ENCODE measurements at regions not wholly inside any gene's neighbourhood (a gene's known extent, or its start where the extent isn't known, plus 50 kb on each side); places are given as distances from the start of the nearest gene placed in this dataset.

DNA sequence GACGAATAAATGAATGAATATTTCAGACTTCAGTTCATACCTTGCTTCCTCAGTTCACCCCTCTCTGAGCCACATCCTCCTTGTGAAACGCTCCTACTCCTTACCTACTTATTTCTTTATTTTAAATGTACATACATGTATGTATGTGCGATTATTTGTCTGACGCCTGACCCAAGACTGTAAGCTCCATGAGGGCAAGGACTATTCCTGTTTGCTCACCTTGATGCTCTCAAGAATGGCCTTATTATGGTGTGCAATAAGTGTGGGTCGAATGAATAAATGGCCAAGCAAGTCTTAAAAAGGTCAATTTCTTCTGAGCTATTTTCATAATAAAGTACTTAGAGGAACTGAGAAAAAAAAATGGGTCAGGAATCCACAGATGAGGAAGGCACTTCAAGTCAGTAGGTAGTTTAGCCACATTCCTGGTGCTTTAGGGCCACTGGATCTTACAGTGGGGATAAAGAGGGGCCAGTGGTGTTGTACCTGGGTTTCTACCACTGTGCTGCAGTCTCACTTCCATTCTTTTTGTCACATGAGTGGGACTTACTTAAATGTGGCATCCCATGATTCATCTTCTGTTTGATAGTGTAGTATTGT, 74.7 kb downstream of the SDC1 start:
- Histone ChIP-seq H3K4me3 (ENCODE audit: low read length in 3 of 3) (no peak overlapping the region), H3K27ac (ENCODE audit: low read depth in 2 of 2, low read length in 2 of 2) (no peak overlapping the region), H3K27me3 (ENCODE audit: control insufficient read depth, insufficient read depth, low read length) (no peaks in the 10 kb centered on the region), H3K9ac (ENCODE audit: low read length in 3 of 3) (no peak overlapping the region), H3K9me3 (ENCODE audit: control insufficient read depth in 2 of 3, insufficient read depth in 1 of 3, low read length in 3 of 3) (no peaks in the 10 kb centered on the region), H3K4me1 (ENCODE audit: control insufficient read depth in 2 of 3, insufficient read depth in 2 of 3, low read depth in 1 of 3, low read length in 3 of 3) (peaks cover 6 to 14% (median 7%) of the 10 kb centered on the region in 3 donors), H3K36me3 (ENCODE audit: control insufficient read depth in 2 of 3, insufficient read depth in 3 of 3, low read length in 3 of 3) (no peaks in the 10 kb centered on the region)
- DNase-seq: no peak
- FAIRE-seq: no peak
- intact Hi-C loops (cut with DNase I): no loop called here
- TF ChIP-seq, protein P1, sequence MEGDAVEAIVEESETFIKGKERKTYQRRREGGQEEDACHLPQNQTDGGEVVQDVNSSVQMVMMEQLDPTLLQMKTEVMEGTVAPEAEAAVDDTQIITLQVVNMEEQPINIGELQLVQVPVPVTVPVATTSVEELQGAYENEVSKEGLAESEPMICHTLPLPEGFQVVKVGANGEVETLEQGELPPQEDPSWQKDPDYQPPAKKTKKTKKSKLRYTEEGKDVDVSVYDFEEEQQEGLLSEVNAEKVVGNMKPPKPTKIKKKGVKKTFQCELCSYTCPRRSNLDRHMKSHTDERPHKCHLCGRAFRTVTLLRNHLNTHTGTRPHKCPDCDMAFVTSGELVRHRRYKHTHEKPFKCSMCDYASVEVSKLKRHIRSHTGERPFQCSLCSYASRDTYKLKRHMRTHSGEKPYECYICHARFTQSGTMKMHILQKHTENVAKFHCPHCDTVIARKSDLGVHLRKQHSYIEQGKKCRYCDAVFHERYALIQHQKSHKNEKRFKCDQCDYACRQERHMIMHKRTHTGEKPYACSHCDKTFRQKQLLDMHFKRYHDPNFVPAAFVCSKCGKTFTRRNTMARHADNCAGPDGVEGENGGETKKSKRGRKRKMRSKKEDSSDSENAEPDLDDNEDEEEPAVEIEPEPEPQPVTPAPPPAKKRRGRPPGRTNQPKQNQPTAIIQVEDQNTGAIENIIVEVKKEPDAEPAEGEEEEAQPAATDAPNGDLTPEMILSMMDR (IDR thresholded peaks at IDR 0.05; ENCODE audit: borderline replicate concordance, extremely low read depth, insufficient read depth): no peak

DNA sequence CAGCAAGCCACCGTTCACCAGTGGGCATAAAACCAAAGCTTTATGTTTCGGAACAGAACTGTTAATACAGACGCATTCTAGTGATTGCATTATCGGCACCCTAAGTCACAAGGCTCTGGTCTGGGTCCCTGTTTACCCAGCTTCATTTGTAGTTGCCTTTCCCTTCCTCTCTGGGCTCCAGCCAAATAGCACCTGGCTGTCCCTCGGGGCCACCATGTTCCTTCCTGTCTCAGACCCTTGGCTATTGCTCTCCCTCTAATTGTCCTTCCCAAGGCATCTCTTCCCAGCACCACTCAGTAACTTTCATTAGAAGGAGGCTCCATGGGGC, 75.3 kb downstream of the SDC1 start:
- Histone ChIP-seq H3K9me3 (ENCODE audit: control insufficient read depth in 2 of 3, insufficient read depth in 1 of 3, low read length in 3 of 3) (no peaks in the 10 kb centered on the region), H3K36me3 (ENCODE audit: control insufficient read depth in 2 of 3, insufficient read depth in 3 of 3, low read length in 3 of 3) (no peaks in the 10 kb centered on the region), H3K4me3 (ENCODE audit: low read length in 3 of 3) (peak overlapping the region in 1 of 3 donors; percentile 10), H3K27me3 (ENCODE audit: control insufficient read depth, insufficient read depth, low read length) (no peaks in the 10 kb centered on the region), H3K27ac (ENCODE audit: low read depth in 2 of 2, low read length in 2 of 2) (peak overlapping the region in 1 of 2 donors; percentile 68), H3K9ac (ENCODE audit: low read length in 3 of 3) (no peak overlapping the region), H3K4me1 (ENCODE audit: control insufficient read depth in 2 of 3, insufficient read depth in 2 of 3, low read depth in 1 of 3, low read length in 3 of 3) (peaks cover 6 to 14% (median 7%) of the 10 kb centered on the region in 3 donors)
- TF ChIP-seq, protein P1 (IDR thresholded peaks at IDR 0.05; ENCODE audit: borderline replicate concordance, extremely low read depth, insufficient read depth): no peak
- DNase-seq (no peak), FAIRE-seq (no peak)
- intact Hi-C loops (cut with DNase I): no loop called here

DNA sequence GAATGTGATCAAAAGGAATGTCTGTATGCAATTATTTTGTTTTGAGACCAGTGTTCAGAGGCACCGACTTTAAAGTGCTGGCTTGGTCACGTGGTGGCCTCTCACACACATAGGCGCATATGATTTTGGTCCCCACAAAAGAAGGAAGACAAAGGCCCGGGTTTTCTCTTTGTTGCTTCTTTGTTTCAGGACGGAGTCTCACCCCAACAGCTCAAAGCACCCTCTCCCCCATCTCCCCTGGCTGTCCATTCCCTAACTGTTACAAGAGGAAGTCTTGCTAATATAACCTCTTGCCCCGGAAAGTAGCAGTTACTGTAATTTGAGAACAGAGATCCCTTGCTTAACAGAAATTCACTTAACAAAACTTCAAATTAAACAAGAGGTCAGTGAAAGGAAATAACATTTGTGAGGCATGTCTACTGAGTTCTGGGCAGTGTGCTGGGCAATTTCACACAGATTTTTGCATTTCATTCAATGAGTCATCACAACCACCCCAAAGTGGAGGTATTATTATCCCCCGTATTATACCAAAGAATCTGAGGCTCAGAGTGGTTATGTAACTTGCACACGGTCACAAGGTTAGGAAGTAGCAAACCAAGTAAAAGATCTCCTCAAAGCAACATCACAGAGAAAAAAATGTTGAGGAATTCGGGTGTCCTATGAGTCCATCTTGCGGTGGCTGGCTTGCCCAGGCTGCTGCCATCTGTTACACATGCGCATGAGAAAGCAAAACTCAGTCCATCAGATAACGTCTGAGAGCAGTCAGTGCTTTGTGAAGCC, 75.8 kb downstream of the SDC1 start:
- DNase-seq (peak in 2 of 5 donors; percentile 82 to 84), FAIRE-seq (no peak)
- Histone ChIP-seq H3K27ac (ENCODE audit: low read depth in 2 of 2, low read length in 2 of 2) (peak overlapping the region in 1 of 2 donors; percentile 68), H3K36me3 (ENCODE audit: control insufficient read depth in 2 of 3, insufficient read depth in 3 of 3, low read length in 3 of 3) (no peaks in the 10 kb centered on the region), H3K4me1 (ENCODE audit: control insufficient read depth in 2 of 3, insufficient read depth in 2 of 3, low read depth in 1 of 3, low read length in 3 of 3) (peaks cover 6 to 14% (median 7%) of the 10 kb centered on the region in 3 donors), H3K9me3 (ENCODE audit: control insufficient read depth in 2 of 3, insufficient read depth in 1 of 3, low read length in 3 of 3) (no peaks in the 10 kb centered on the region), H3K9ac (ENCODE audit: low read length in 3 of 3) (no peak overlapping the region), H3K27me3 (ENCODE audit: control insufficient read depth, insufficient read depth, low read length) (no peaks in the 10 kb centered on the region), H3K4me3 (ENCODE audit: low read length in 3 of 3) (peak overlapping the region in 1 of 3 donors; percentile 10)
- intact Hi-C loops (cut with DNase I): no loop called here
- TF ChIP-seq, protein P1 (IDR thresholded peaks at IDR 0.05; ENCODE audit: borderline replicate concordance, extremely low read depth, insufficient read depth): no peak

Measured in kidney (tissue), 13 donors.